ENCODE measurements at regions not wholly inside any gene's neighbourhood (a gene's known extent, or its start where the extent isn't known, plus 50 kb on each side); places are given as distances from the start of the nearest gene placed in this dataset.

GRCh38 chr18:70826571-70826970 is 537.7 kb downstream of the SOCS6 start:
- TF ChIP-seq CTCF (IDR thresholded peaks at IDR 0.05; ENCODE audit: poor library complexity) (no peak), EZH2phosphoT487 (IDR thresholded peaks at IDR 0.05; ENCODE audit: low read depth, severe bottlenecking, unreplicated experiment) (no peak), EZH2 (IDR thresholded peaks at IDR 0.05; ENCODE audit: borderline replicate concordance) (no peak)
